A204.1 (cell line): ENCODE measurements at regions not wholly inside any gene's neighbourhood (a gene's known extent, or its start where the extent isn't known, plus 50 kb on each side); places are given as distances from the start of the nearest gene placed in this dataset.

Experiments
- FAIRE-seq: peaks from 2 replicates; lab custom pipeline; 2012; peaks lifted over from hg19 to GRCh38; lab: Jason Lieb, UNC

- FAIRE-seq: no peak
These were observed 607.1 kb downstream of the KCNT2 start for GRCh38 chr1:196001188-196001587.

- no peak for FAIRE-seq
These were observed 609.2 kb downstream of the KCNT2 start for GRCh38 chr1:195999022-195999421.

- no peak for FAIRE-seq
These were observed 626.6 kb downstream of the KCNT2 start for GRCh38 chr1:195981448-195982139.

GRCh38 chr1:195979646-195980045 lies 628.6 kb downstream of the KCNT2 start:
- FAIRE-seq: no peak

- no peak for FAIRE-seq
These were observed 634.8 kb downstream of the KCNT2 start for GRCh38 chr1:195973311-195973904.

GRCh38 chr1:195971589-195971988 lies 636.7 kb downstream of the KCNT2 start:
- FAIRE-seq: no peak

- FAIRE-seq: no peak
These were observed 638.0 kb downstream of the KCNT2 start for GRCh38 chr1:195970209-195970608.

- no peak for FAIRE-seq
These were observed 642.8 kb downstream of the KCNT2 start for GRCh38 chr1:195965475-195965874.

- no peak for FAIRE-seq
These were observed 643.2 kb downstream of the KCNT2 start for GRCh38 chr1:195965036-195965435.

GRCh38 chr1:195964516-195964915 lies 643.7 kb downstream of the KCNT2 start:
- no peak for FAIRE-seq

- FAIRE-seq: no peak
These were observed 646.2 kb downstream of the KCNT2 start for GRCh38 chr1:195962051-195962450.

- no peak for FAIRE-seq
These were observed 647.7 kb downstream of the KCNT2 start for GRCh38 chr1:195960580-195960979.

- no peak for FAIRE-seq
These were observed 650.1 kb downstream of the KCNT2 start for GRCh38 chr1:195958131-195958530.

- no peak for FAIRE-seq
These were observed 651.4 kb downstream of the KCNT2 start for GRCh38 chr1:195956845-195957244.

- no peak for FAIRE-seq
These were observed 653.4 kb downstream of the KCNT2 start for GRCh38 chr1:195954848-195955247.

- no peak for FAIRE-seq
These were observed 656.9 kb downstream of the KCNT2 start for GRCh38 chr1:195951313-195951712.

- FAIRE-seq: no peak
These were observed 659.9 kb downstream of the KCNT2 start for GRCh38 chr1:195948123-195948895.

- FAIRE-seq: no peak
These were observed 661.7 kb downstream of the KCNT2 start for GRCh38 chr1:195946500-195946899.

- no peak for FAIRE-seq
These were observed 666.4 kb downstream of the KCNT2 start for GRCh38 chr1:195941795-195942194.

- no peak for FAIRE-seq
These were observed 666.9 kb downstream of the KCNT2 start for GRCh38 chr1:195941314-195941713.

- no peak for FAIRE-seq
These were observed 668.4 kb downstream of the KCNT2 start for GRCh38 chr1:195939844-195940243.

- no peak for FAIRE-seq
These were observed 673.3 kb downstream of the KCNT2 start for GRCh38 chr1:195934817-195935553.

GRCh38 chr1:195933835-195934234 lies 674.4 kb downstream of the KCNT2 start:
- FAIRE-seq: no peak
